PC-9 (cell line): ENCODE measurements at regions not wholly inside any gene's neighbourhood (a gene's known extent, or its start where the extent isn't known, plus 50 kb on each side); places are given as distances from the start of the nearest gene placed in this dataset.

Experiments used
- CTCF ChIP-seq: fragments of 200-600 bp; sonication (generic); conservative IDR thresholded peaks from 2 replicates; pipeline ENCODE4 v1.6.1; 2017; ENCODE audit warnings: mixed run types, antibody characterized with exemption, mild to moderate bottlenecking, moderate library complexity
- EZH2 ChIP-seq: fragments of 200-600 bp; sonication (generic); IDR thresholded peaks from 2 replicates; pipeline ENCODE4 v1.8.0; 2017; ENCODE audit warnings: antibody characterized with exemption, low read depth

- TF ChIP-seq EZH2: no peak
- no peak for TF ChIP-seq CTCF
Observed at GRCh38 chr14:98037831-98038230, 1234.2 kb downstream of the BCL11B start.
